GM12878 (cell line): ENCODE measurements at regions not wholly inside any gene's neighbourhood (a gene's known extent, or its start where the extent isn't known, plus 50 kb on each side); places are given as distances from the start of the nearest gene placed in this dataset.

Source experiments
- ATAC-seq: fragments of 200-7000 bp; cut with Tn5 transposase; 3 replicates; pipeline ENCODE4 v1.9.1; 2020; ENCODE audit warnings: mild to moderate bottlenecking, moderate library complexity
- BruUV-seq: library from RNA; stranded (reverse); fragments of 400-500 nt; replicated peaks from 2 replicates; lab custom pipeline; 2021; lab: Mats Ljungman, UMichigan
- CTCF ChIA-PET: fragments of 300-600 bp; sonication (Branson Sonifier 250); formaldehyde crosslinking; extraction: SDS; loops from one replicate; lab custom pipeline; 2021; ENCODE audit warnings: inconsistent platforms; lab: Yijun Ruan, JAX
- POLR2A ChIA-PET: fragments of 350-600 bp; formaldehyde crosslinking; extraction: SDS; loops from one replicate; lab custom pipeline; 2021; ENCODE audit warnings: inconsistent platforms; lab: Charles Lee
- RAD21 ChIA-PET: fragments of 300-600 bp; sonication (Branson Sonifier 250); formaldehyde crosslinking; loops from one replicate; lab custom pipeline; 2023; ENCODE audit warnings: antibody characterized with exemption; ENCODE audit not compliant: unreplicated experiment; lab: Charles Lee
- SMC1A ChIA-PET: fragments of 300-600 bp; sonication (Branson Sonifier 250); formaldehyde crosslinking; loops from one replicate; lab custom pipeline; 2023; ENCODE audit not compliant: unreplicated experiment, uncharacterized antibody; lab: Charles Lee
- DNase-seq: peaks from one replicate; pipeline ENCODE4 v3.0.0-alpha.2; 2011; ENCODE audit warnings: low read depth, low spot score
- FAIRE-seq: peaks from 3 replicates; lab custom pipeline; 2011; peaks lifted over from hg19 to GRCh38; lab: Jason Lieb, UNC
- H2AFZ ChIP-seq: 2 replicates; pipeline ENCODE4 v1.6.0; 2011; ENCODE audit warnings: low read depth, low read length, control low read depth; ENCODE audit not compliant: control insufficient read depth
- H3K27ac ChIP-seq: 2 replicates; pipeline ENCODE4 v1.5.1; 2011; ENCODE audit warnings: control low read depth; ENCODE audit not compliant: control insufficient read depth, insufficient read depth
- H3K27me3 ChIP-seq, 2 experiments: replicated peaks in 1 of 2; 2 replicates each; pipeline versions ENCODE4 v1.6.0 to v1.6.1; 2011; ENCODE audit warnings: low read length in 1 of 2; ENCODE audit not compliant: control insufficient read depth in 2 of 2, insufficient read depth in 2 of 2
- H3K36me3 ChIP-seq, 2 experiments: 2 replicates each; pipeline ENCODE4 v1.5.1; 2011; ENCODE audit warnings: low read length in 1 of 2; ENCODE audit not compliant: control insufficient read depth in 2 of 2, insufficient read depth in 2 of 2
- H3K4me1 ChIP-seq: 2 replicates; pipeline ENCODE4 v1.6.1; 2011; ENCODE audit warnings: mild to moderate bottlenecking, low read length, moderate library complexity, mixed read lengths; ENCODE audit not compliant: control insufficient read depth, insufficient read depth
- H3K4me2 ChIP-seq: 2 replicates; pipeline ENCODE4 v1.6.0; 2011; ENCODE audit warnings: control low read depth; ENCODE audit not compliant: control insufficient read depth, insufficient read depth
- H3K4me3 ChIP-seq: fragments of 200-600 bp; sonication (generic); 2 replicates; pipeline ENCODE4 v1.5.1; 2016
- H3K79me2 ChIP-seq: 2 replicates; pipeline ENCODE4 v1.6.0; 2011; ENCODE audit warnings: low read length; ENCODE audit not compliant: control insufficient read depth, insufficient read depth
- H3K9ac ChIP-seq: 2 replicates; pipeline ENCODE4 v1.8.0; 2011; ENCODE audit warnings: low read length, control low read depth, mixed read lengths; ENCODE audit not compliant: control insufficient read depth, insufficient read depth
- H3K9me3 ChIP-seq: replicated peaks from 3 replicates; pipeline ENCODE4 v1.5.1; 2011; ENCODE audit warnings: mild to moderate bottlenecking, low read length; ENCODE audit not compliant: control insufficient read depth, insufficient read depth
- H4K20me1 ChIP-seq: 2 replicates; pipeline ENCODE4 v1.6.0; 2011; ENCODE audit not compliant: control insufficient read depth, insufficient read depth
- BMI1 ChIP-seq: fragments of 450-650 bp; IDR thresholded peaks from 2 replicates; pipeline ENCODE4 v1.6.1; 2016; ENCODE audit warnings: mild to moderate bottlenecking, moderate library complexity, borderline replicate concordance
- CHD2 ChIP-seq: IDR thresholded peaks from 2 replicates; pipeline ENCODE4 v1.6.1; 2011; ENCODE audit warnings: low read depth, low read length, improper control_type of control experiment, borderline replicate concordance
- IRF4 ChIP-seq: IDR thresholded peaks from 2 replicates; pipeline ENCODE4 v1.6.1; 2011; ENCODE audit warnings: low read depth, low read length
- KLF5 ChIP-seq: fragments of 450-650 bp; IDR thresholded peaks from 2 replicates; pipeline ENCODE4 v1.6.1; 2014; ENCODE audit warnings: mild to moderate bottlenecking; ENCODE audit not compliant: partially characterized antibody
- POLR2AphosphoS2 ChIP-seq: IDR thresholded peaks from 2 replicates; pipeline ENCODE4 v1.6.1; 2011; ENCODE audit warnings: low read depth, mild to moderate bottlenecking, low read length, improper control_type of control experiment, moderate library complexity
- SP1 ChIP-seq: IDR thresholded peaks from one replicate; pipeline ENCODE4 v1.6.1; 2011; ENCODE audit warnings: low read depth, low read length
- STAT3 ChIP-seq: IDR thresholded peaks from 2 replicates; pipeline ENCODE4 v1.6.1; 2011; ENCODE audit warnings: low read depth, low read length, improper control_type of control experiment
- SUPT20H ChIP-seq: IDR thresholded peaks from 2 replicates; pipeline ENCODE4 v1.6.1; 2011; ENCODE audit warnings: low read depth, mild to moderate bottlenecking, low read length, moderate library complexity, borderline replicate concordance; ENCODE audit not compliant: control insufficient read depth
- TCF12 ChIP-seq: IDR thresholded peaks from 2 replicates; pipeline ENCODE4 v1.6.1; 2011; ENCODE audit warnings: low read depth, mild to moderate bottlenecking, low read length
- TCF7 ChIP-seq: IDR thresholded peaks from 2 replicates; pipeline ENCODE4 v1.6.1; 2014; ENCODE audit warnings: antibody characterized with exemption, borderline replicate concordance
- YY1 ChIP-seq: IDR thresholded peaks from 2 replicates; pipeline ENCODE4 v1.6.1; 2011; ENCODE audit warnings: low read depth, mild to moderate bottlenecking, low read length
- ZNF274 ChIP-seq: IDR thresholded peaks from one replicate; pipeline ENCODE4 v1.8.0; 2011; ENCODE audit not compliant: insufficient read length, insufficient read depth
- ZNF622 ChIP-seq: fragments of 450-650 bp; IDR thresholded peaks from 2 replicates; pipeline ENCODE4 v1.6.1; 2017; ENCODE audit warnings: mild to moderate bottlenecking, inconsistent platforms
- ZZZ3 ChIP-seq: IDR thresholded peaks from 2 replicates; pipeline ENCODE4 v1.6.1; 2011; ENCODE audit warnings: low read depth; ENCODE audit not compliant: control insufficient read depth, insufficient read length
- WGBS: methylation state at CpG from one replicate; pipeline ENCODE4 v1.1.6; 2016; ENCODE audit warnings: low lambda C conversion rate; ENCODE audit not compliant: insufficient replicate concordance, insufficient coverage; ENCODE audit errors: missing lambda C conversion rate; 5-methylcytosine and 5-hydroxymethylcytosine counted together
- in situ Hi-C: fragments of 300-500 bp; cut with MboI; formaldehyde crosslinking; loops from 9 replicates; pipeline ENCODE4 v1.14.3; 2018; ENCODE audit warnings: mixed read lengths
- intact Hi-C: fragments of 100-400 bp; cut with micrococcal nuclease; formaldehyde crosslinking; loops from one replicate; pipeline ENCODE4 v1.14.2; 2022; ENCODE audit not compliant: unreplicated experiment
- TF ChIP-seq, protein P1 (sequence below): IDR thresholded peaks from 2 replicates; pipeline ENCODE4 v1.6.1; 2011; ENCODE audit warnings: low read depth, mild to moderate bottlenecking, low read length, moderate library complexity, borderline replicate concordance; ENCODE audit errors: extremely low read depth
- TF ChIP-seq, protein P2 (sequence below): IDR thresholded peaks from 2 replicates; pipeline ENCODE4 v1.6.1; 2011; ENCODE audit warnings: borderline replicate concordance, low read depth, mild to moderate bottlenecking, moderate library complexity, low read length; ENCODE audit not compliant: insufficient read depth, poor library complexity, severe bottlenecking
- TF ChIP-seq, protein P3 (sequence below): fragments of 450-650 bp; IDR thresholded peaks from 2 replicates; pipeline ENCODE4 v1.6.1; 2017; ENCODE audit warnings: borderline replicate concordance

- no peaks in the 10 kb centered on the region for H3K27me3 ChIP-seq
- intact Hi-C loops, result no loop called here
- no peak for TF ChIP-seq YY1
- TF ChIP-seq KLF5, result no peak
- no peak for TF ChIP-seq STAT3
- TF ChIP-seq, protein P1, sequence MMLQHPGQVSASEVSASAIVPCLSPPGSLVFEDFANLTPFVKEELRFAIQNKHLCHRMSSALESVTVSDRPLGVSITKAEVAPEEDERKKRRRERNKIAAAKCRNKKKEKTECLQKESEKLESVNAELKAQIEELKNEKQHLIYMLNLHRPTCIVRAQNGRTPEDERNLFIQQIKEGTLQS, result no peak
- TF ChIP-seq IRF4, result no peak
- no peak overlapping the region for H3K27ac ChIP-seq
- no peak overlapping the region for H3K4me2 ChIP-seq
- no peaks in the 10 kb centered on the region for H3K79me2 ChIP-seq
- ChIA-PET RAD21 (no interaction called here), SMC1A (no interaction called here), POLR2A (no interaction called here), CTCF (no interaction called here)
- no peak for DNase-seq
- no peaks in the 10 kb centered on the region for H3K9me3 ChIP-seq
- in situ Hi-C loops, result no loop called here
- 28% methylated on average over 22 of the region's 22 CpGs for WGBS
- no peaks in the 10 kb centered on the region for H3K36me3 ChIP-seq
- H2AFZ ChIP-seq, result no peak overlapping the region
- H4K20me1 ChIP-seq, result no peaks in the 10 kb centered on the region
- no peaks in the 10 kb centered on the region for H3K4me1 ChIP-seq
- no peak for ATAC-seq
- BruUV-seq, result no TSS peak
- no peak for FAIRE-seq
- no peak overlapping the region for H3K9ac ChIP-seq
- no peak overlapping the region for H3K4me3 ChIP-seq
Measured at GRCh38 chr10:130885021-130885655, 426.4 kb downstream of the TCERG1L start.

DNA sequence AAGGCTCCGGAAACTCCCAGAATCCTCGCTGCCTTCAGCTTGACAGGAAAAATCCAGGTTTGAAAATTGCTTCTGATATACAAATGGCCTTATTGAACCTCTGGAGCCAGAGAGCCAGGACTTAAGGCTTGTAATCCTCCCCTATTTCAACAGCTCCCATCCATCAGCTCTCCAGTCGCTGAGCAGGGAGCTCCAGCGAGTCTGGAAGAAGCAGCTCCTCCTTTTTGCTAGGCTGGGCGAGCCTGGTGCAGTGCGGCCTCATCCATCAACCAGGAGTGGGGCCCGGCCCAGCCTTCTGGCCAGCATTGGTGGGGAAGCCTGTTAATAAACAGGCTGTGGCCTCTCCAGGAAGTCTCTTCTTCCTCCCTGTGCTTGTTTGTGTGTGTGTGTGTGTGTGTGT lies 424.4 kb downstream of the TCERG1L start:
- in situ Hi-C loops (no loop called here), intact Hi-C loops (no loop called here)
- Histone ChIP-seq H4K20me1 (no peaks in the 10 kb centered on the region), H3K79me2 (no peaks in the 10 kb centered on the region), H3K27me3 (no peaks in the 10 kb centered on the region), H3K27ac (no peak overlapping the region), H3K4me3 (no peak overlapping the region), H3K36me3 (no peaks in the 10 kb centered on the region), H3K9me3 (no peaks in the 10 kb centered on the region), H3K4me1 (no peaks in the 10 kb centered on the region), H2AFZ (no peak overlapping the region), H3K9ac (no peak overlapping the region), H3K4me2 (no peak overlapping the region)
- RAD21 ChIA-PET, result no interaction called here
- CTCF ChIA-PET, result no interaction called here
- WGBS, result 21% methylated on average over 7 of the region's 7 CpGs
- POLR2A ChIA-PET, result no interaction called here
- BruUV-seq, result no TSS peak
- ATAC-seq (no peak), DNase-seq (no peak), FAIRE-seq (no peak)
- SMC1A ChIA-PET, result no interaction called here
- TF ChIP-seq BMI1 (no peak), SUPT20H (no peak), ZNF622 (no peak), SP1 (no peak), TCF7 (no peak), ZNF274 (no peak), TCF12 (no peak), CHD2 (no peak), ZZZ3 (no peak), POLR2AphosphoS2 (no peak)
- TF ChIP-seq, protein P2, sequence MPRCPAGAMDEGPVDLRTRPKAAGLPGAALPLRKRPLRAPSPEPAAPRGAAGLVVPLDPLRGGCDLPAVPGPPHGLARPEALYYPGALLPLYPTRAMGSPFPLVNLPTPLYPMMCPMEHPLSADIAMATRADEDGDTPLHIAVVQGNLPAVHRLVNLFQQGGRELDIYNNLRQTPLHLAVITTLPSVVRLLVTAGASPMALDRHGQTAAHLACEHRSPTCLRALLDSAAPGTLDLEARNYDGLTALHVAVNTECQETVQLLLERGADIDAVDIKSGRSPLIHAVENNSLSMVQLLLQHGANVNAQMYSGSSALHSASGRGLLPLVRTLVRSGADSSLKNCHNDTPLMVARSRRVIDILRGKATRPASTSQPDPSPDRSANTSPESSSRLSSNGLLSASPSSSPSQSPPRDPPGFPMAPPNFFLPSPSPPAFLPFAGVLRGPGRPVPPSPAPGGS, result no peak
- TF ChIP-seq, protein P3, sequence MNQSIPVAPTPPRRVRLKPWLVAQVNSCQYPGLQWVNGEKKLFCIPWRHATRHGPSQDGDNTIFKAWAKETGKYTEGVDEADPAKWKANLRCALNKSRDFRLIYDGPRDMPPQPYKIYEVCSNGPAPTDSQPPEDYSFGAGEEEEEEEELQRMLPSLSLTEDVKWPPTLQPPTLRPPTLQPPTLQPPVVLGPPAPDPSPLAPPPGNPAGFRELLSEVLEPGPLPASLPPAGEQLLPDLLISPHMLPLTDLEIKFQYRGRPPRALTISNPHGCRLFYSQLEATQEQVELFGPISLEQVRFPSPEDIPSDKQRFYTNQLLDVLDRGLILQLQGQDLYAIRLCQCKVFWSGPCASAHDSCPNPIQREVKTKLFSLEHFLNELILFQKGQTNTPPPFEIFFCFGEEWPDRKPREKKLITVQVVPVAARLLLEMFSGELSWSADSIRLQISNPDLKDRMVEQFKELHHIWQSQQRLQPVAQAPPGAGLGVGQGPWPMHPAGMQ, result no peak
